DMS79 treated with DMSO at 0.1 percent for 48 hours (cell line): ENCODE measurements at regions not wholly inside any gene's neighbourhood (a gene's known extent, or its start where the extent isn't known, plus 50 kb on each side); places are given as distances from the start of the nearest gene placed in this dataset.

Experiments
- DNase-seq: peaks from one replicate; lab custom pipeline; 2025; lab: John Stamatoyannopoulos, UW

GRCh38 chr1:55505326-55505725 lies 290.2 kb upstream of the USP24 start:
- no peak for DNase-seq

- peak; percentile 93 for DNase-seq
Measured at GRCh38 chr1:55504306-55504731, 289.2 kb upstream of the USP24 start.

GRCh38 chr1:55503663-55504305 lies 288.6 kb upstream of the USP24 start:
- DNase-seq, result peak; percentile 93

- no peak for DNase-seq
Measured at GRCh38 chr1:55500601-55501000, 285.4 kb upstream of the USP24 start.

- DNase-seq, result no peak
Measured at GRCh38 chr1:55490547-55490946, 275.4 kb upstream of the USP24 start.

- DNase-seq, result no peak
Measured at GRCh38 chr1:55484173-55484572, 269.0 kb upstream of the USP24 start.

GRCh38 chr1:55483523-55483922 lies 268.4 kb upstream of the USP24 start:
- no peak for DNase-seq

GRCh38 chr1:55481634-55482033 lies 266.5 kb upstream of the USP24 start:
- no peak for DNase-seq

GRCh38 chr1:55480029-55480795 lies 265.0 kb upstream of the USP24 start:
- DNase-seq, result no peak

- DNase-seq, result no peak
Measured at GRCh38 chr1:55478742-55479141, 263.6 kb upstream of the USP24 start.

- no peak for DNase-seq
Measured at GRCh38 chr1:55477953-55478352, 262.8 kb upstream of the USP24 start.

- DNase-seq, result no peak
Measured at GRCh38 chr1:55476445-55477015, 261.4 kb upstream of the USP24 start.

- DNase-seq, result no peak
Measured at GRCh38 chr1:55474168-55474786, 259.1 kb upstream of the USP24 start.

GRCh38 chr1:55473661-55474060 lies 258.5 kb upstream of the USP24 start:
- DNase-seq, result no peak

- DNase-seq, result peak; percentile 63
Measured at GRCh38 chr1:55472784-55473183, 257.6 kb upstream of the USP24 start.

GRCh38 chr1:55472115-55472514 lies 257.0 kb upstream of the USP24 start:
- no peak for DNase-seq

GRCh38 chr1:55468142-55468795 lies 253.1 kb upstream of the USP24 start:
- no peak for DNase-seq

- DNase-seq, result no peak
Measured at GRCh38 chr1:55466921-55467320, 251.8 kb upstream of the USP24 start.

GRCh38 chr1:55466373-55466772 lies 251.2 kb upstream of the USP24 start:
- no peak for DNase-seq

GRCh38 chr1:55464550-55464949 lies 249.4 kb upstream of the USP24 start:
- no peak for DNase-seq

- DNase-seq, result no peak
Measured at GRCh38 chr1:55463814-55464475, 248.8 kb upstream of the USP24 start.

GRCh38 chr1:55457874-55458273 lies 242.7 kb upstream of the USP24 start:
- DNase-seq, result no peak
